GM23338 (cell line): ENCODE measurements at regions not wholly inside any gene's neighbourhood (a gene's known extent, or its start where the extent isn't known, plus 50 kb on each side); places are given as distances from the start of the nearest gene placed in this dataset.

Source experiments
- ATAC-seq: fragments of 200-7000 bp; cut with Tn5 transposase; 3 replicates; pipeline ENCODE4 v1.9.1; 2020
- DNase-seq: peaks from one replicate; pipeline ENCODE4 v3.0.0-alpha.2; 2015; ENCODE audit warnings: low spot score
- H2AFZ ChIP-seq: fragments of 200-600 bp; sonication (generic); 2 replicates; pipeline ENCODE4 v1.8.0; 2016; ENCODE audit warnings: antibody characterized with exemption, mild to moderate bottlenecking, moderate library complexity
- H3F3A ChIP-seq: fragments of 200-600 bp; sonication (generic); replicated peaks from 2 replicates; pipeline ENCODE4 v1.8.0; 2017; ENCODE audit warnings: antibody characterized with exemption, mixed run types, low read depth
- H3K27ac ChIP-seq: fragments of 200-600 bp; sonication (generic); 2 replicates; pipeline ENCODE4 v1.6.1; 2016; ENCODE audit warnings: low read depth
- H3K27me3 ChIP-seq: fragments of 200-600 bp; sonication (generic); 2 replicates; pipeline ENCODE4 v1.8.0; 2016; ENCODE audit warnings: mild to moderate bottlenecking, mixed run types, moderate library complexity; ENCODE audit not compliant: insufficient read depth
- H3K36me3 ChIP-seq: fragments of 200-600 bp; sonication (generic); 2 replicates; pipeline ENCODE4 v1.8.0; 2016; ENCODE audit warnings: mild to moderate bottlenecking; ENCODE audit not compliant: insufficient read depth
- H3K4me1 ChIP-seq: fragments of 200-600 bp; sonication (generic); 2 replicates; pipeline ENCODE4 v1.8.0; 2016; ENCODE audit warnings: mild to moderate bottlenecking, moderate library complexity; ENCODE audit not compliant: insufficient read depth
- H3K4me2 ChIP-seq: fragments of 200-600 bp; sonication (generic); 2 replicates; pipeline ENCODE4 v1.7.1; 2017; ENCODE audit warnings: mixed run types
- H3K4me3 ChIP-seq: fragments of 200-600 bp; sonication (generic); 2 replicates; pipeline ENCODE4 v1.6.1; 2016; ENCODE audit warnings: mixed run types
- H3K79me2 ChIP-seq: fragments of 200-600 bp; sonication (generic); replicated peaks from 2 replicates; pipeline ENCODE4 v1.8.0; 2017; ENCODE audit warnings: mild to moderate bottlenecking; ENCODE audit not compliant: insufficient read depth
- H3K9me2 ChIP-seq: fragments of 200-600 bp; sonication (generic); 2 replicates; pipeline ENCODE4 v1.8.0; 2017; ENCODE audit not compliant: insufficient read depth
- H4K20me1 ChIP-seq: fragments of 200-600 bp; sonication (generic); replicated peaks from 2 replicates; pipeline ENCODE4 v1.8.0; 2017; ENCODE audit warnings: mild to moderate bottlenecking; ENCODE audit not compliant: insufficient read depth
- H3K27ac Mint-ChIP-seq: 2 replicates; pipeline ENCODE4 v1.8.0; 2020; ENCODE audit warnings: inconsistent platforms, mild to moderate bottlenecking, moderate library complexity, mixed read lengths
- H3K27me3 Mint-ChIP-seq: 3 replicates; pipeline ENCODE4 v1.8.0; 2022; ENCODE audit warnings: low read depth, mild to moderate bottlenecking, moderate library complexity, mixed read lengths, inconsistent platforms; ENCODE audit not compliant: insufficient read depth, poor library complexity
- H3K36me3 Mint-ChIP-seq: 3 replicates; pipeline ENCODE4 v1.8.0; 2021; ENCODE audit warnings: low read depth, mild to moderate bottlenecking, inconsistent platforms, moderate library complexity, mixed read lengths
- H3K4me1 Mint-ChIP-seq: 3 replicates; pipeline ENCODE4 v1.8.0; 2020; ENCODE audit warnings: mild to moderate bottlenecking, inconsistent platforms, mixed read lengths
- H3K4me3 Mint-ChIP-seq: 3 replicates; pipeline ENCODE4 v1.8.0; 2021; ENCODE audit warnings: moderate library complexity, mild to moderate bottlenecking, inconsistent platforms, mixed read lengths
- H3K9me3 Mint-ChIP-seq: 3 replicates; pipeline ENCODE4 v1.8.0; 2020; ENCODE audit warnings: moderate library complexity, mild to moderate bottlenecking, inconsistent platforms, mixed read lengths
- EZH2 ChIP-seq: fragments of 200-600 bp; sonication (generic); IDR thresholded peaks from one replicate; pipeline ENCODE4 v1.8.0; 2017; ENCODE audit warnings: antibody characterized with exemption, mild to moderate bottlenecking, low read depth; ENCODE audit not compliant: unreplicated experiment
- EZH2phosphoT487 ChIP-seq: fragments of 200-600 bp; sonication (generic); IDR thresholded peaks from one replicate; pipeline ENCODE4 v1.8.1; 2018; ENCODE audit warnings: antibody characterized with exemption; ENCODE audit not compliant: unreplicated experiment
- JUNB ChIP-seq: IDR thresholded peaks from one replicate; pipeline ENCODE4 v1.6.1; 2016; ENCODE audit warnings: antibody characterized with exemption; ENCODE audit not compliant: unreplicated experiment
- NANOG ChIP-seq: IDR thresholded peaks from 2 replicates; pipeline ENCODE4 v1.6.1; 2016; ENCODE audit warnings: antibody characterized with exemption, borderline replicate concordance
- POLR2AphosphoS5 ChIP-seq: IDR thresholded peaks from 2 replicates; pipeline ENCODE4 v1.6.1; 2016; ENCODE audit warnings: antibody characterized with exemption, low read depth
- STAT1 ChIP-seq: IDR thresholded peaks from one replicate; pipeline ENCODE4 v1.6.1; 2016; ENCODE audit warnings: antibody characterized with exemption; ENCODE audit not compliant: unreplicated experiment
- ZNF114 ChIP-seq: fragments of 250-450 bp; sonication (Bioruptor Pico); IDR thresholded peaks from 2 replicates; pipeline ENCODE4 v1.5.0; 2020; ENCODE audit warnings: mild to moderate bottlenecking, moderate library complexity
- ZNF331 ChIP-seq: fragments of 250-450 bp; sonication (Bioruptor Pico); IDR thresholded peaks from 2 replicates; pipeline ENCODE4 v1.5.0; 2020; ENCODE audit warnings: low read depth, mild to moderate bottlenecking, moderate library complexity
- TF ChIP-seq, protein P1 (sequence below): fragments of 250-450 bp; sonication (Bioruptor Pico); IDR thresholded peaks from 2 replicates; pipeline ENCODE4 v1.5.0; 2020; ENCODE audit warnings: mild to moderate bottlenecking, moderate library complexity
- TF ChIP-seq, protein P2 (sequence below), 2 experiments: fragments of 200-600 bp in 1 of 2; sonication (generic) in 1 of 2; conservative IDR thresholded peaks; 2 replicates each; pipeline versions ENCODE4 v1.5.1 to v1.6.1; 2016 to 2017; ENCODE audit warnings: antibody characterized with exemption in 2 of 2, low read depth in 2 of 2, mild to moderate bottlenecking in 2 of 2, moderate library complexity in 1 of 2

- H3K9me2 ChIP-seq: 0 out of 2 replicates have a peak, but pooled peaks cover 4% of the 10 kb centered on the region
- no peaks in the 10 kb centered on the region for H3K36me3 ChIP-seq
- no peaks in the 10 kb centered on the region for H3K4me1 ChIP-seq
- H3K4me1 Mint-ChIP-seq: no peaks in the 10 kb centered on the region
- H3K4me3 Mint-ChIP-seq: no peak overlapping the region
- no peak overlapping the region for H3K27ac ChIP-seq
- no peak overlapping the region for H3K27ac Mint-ChIP-seq
- no peaks in the 10 kb centered on the region for H3K9me3 Mint-ChIP-seq
- H3K4me2 ChIP-seq: no peak overlapping the region
- H2AFZ ChIP-seq: no peak overlapping the region
- H4K20me1 ChIP-seq: no peaks in the 10 kb centered on the region
- no peaks in the 10 kb centered on the region for H3K36me3 Mint-ChIP-seq
- no peak overlapping the region for H3K4me3 ChIP-seq
- H3K79me2 ChIP-seq: no peaks in the 10 kb centered on the region
- TF ChIP-seq JUNB (no peak), EZH2 (no peak), EZH2phosphoT487 (no peak), NANOG (no peak), POLR2AphosphoS5 (no peak), ZNF114 (CRISPR knock-in tag) (no peak), ZNF331 (no peak), STAT1 (no peak)
- TF ChIP-seq, protein P1, sequence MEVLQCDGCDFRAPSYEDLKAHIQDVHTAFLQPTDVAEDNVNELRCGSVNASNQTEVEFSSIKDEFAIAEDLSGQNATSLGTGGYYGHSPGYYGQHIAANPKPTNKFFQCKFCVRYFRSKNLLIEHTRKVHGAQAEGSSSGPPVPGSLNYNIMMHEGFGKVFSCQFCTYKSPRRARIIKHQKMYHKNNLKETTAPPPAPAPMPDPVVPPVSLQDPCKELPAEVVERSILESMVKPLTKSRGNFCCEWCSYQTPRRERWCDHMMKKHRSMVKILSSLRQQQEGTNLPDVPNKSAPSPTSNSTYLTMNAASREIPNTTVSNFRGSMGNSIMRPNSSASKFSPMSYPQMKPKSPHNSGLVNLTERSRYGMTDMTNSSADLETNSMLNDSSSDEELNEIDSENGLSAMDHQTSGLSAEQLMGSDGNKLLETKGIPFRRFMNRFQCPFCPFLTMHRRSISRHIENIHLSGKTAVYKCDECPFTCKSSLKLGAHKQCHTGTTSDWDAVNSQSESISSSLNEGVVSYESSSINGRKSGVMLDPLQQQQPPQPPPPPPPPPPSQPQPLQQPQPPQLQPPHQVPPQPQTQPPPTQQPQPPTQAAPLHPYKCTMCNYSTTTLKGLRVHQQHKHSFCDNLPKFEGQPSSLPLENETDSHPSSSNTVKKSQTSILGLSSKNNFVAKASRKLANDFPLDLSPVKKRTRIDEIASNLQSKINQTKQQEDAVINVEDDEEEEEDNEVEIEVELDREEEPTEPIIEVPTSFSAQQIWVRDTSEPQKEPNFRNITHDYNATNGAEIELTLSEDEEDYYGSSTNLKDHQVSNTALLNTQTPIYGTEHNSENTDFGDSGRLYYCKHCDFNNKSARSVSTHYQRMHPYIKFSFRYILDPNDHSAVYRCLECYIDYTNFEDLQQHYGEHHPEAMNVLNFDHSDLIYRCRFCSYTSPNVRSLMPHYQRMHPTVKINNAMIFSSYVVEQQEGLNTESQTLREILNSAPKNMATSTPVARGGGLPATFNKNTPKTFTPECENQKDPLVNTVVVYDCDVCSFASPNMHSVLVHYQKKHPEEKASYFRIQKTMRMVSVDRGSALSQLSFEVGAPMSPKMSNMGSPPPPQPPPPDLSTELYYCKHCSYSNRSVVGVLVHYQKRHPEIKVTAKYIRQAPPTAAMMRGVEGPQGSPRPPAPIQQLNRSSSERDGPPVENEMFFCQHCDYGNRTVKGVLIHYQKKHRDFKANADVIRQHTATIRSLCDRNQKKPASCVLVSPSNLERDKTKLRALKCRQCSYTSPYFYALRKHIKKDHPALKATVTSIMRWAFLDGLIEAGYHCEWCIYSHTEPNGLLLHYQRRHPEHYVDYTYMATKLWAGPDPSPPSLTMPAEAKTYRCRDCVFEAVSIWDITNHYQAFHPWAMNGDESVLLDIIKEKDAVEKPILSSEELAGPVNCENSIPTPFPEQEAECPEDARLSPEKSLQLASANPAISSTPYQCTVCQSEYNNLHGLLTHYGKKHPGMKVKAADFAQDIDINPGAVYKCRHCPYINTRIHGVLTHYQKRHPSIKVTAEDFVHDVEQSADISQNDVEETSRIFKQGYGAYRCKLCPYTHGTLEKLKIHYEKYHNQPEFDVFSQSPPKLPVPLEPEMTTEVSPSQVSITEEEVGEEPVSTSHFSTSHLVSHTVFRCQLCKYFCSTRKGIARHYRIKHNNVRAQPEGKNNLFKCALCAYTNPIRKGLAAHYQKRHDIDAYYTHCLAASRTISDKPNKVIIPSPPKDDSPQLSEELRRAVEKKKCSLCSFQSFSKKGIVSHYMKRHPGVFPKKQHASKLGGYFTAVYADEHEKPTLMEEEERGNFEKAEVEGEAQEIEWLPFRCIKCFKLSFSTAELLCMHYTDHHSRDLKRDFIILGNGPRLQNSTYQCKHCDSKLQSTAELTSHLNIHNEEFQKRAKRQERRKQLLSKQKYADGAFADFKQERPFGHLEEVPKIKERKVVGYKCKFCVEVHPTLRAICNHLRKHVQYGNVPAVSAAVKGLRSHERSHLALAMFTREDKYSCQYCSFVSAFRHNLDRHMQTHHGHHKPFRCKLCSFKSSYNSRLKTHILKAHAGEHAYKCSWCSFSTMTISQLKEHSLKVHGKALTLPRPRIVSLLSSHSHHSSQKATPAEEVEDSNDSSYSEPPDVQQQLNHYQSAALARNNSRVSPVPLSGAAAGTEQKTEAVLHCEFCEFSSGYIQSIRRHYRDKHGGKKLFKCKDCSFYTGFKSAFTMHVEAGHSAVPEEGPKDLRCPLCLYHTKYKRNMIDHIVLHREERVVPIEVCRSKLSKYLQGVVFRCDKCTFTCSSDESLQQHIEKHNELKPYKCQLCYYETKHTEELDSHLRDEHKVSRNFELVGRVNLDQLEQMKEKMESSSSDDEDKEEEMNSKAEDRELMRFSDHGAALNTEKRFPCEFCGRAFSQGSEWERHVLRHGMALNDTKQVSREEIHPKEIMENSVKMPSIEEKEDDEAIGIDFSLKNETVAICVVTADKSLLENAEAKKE: no peak
- TF ChIP-seq, protein P2, sequence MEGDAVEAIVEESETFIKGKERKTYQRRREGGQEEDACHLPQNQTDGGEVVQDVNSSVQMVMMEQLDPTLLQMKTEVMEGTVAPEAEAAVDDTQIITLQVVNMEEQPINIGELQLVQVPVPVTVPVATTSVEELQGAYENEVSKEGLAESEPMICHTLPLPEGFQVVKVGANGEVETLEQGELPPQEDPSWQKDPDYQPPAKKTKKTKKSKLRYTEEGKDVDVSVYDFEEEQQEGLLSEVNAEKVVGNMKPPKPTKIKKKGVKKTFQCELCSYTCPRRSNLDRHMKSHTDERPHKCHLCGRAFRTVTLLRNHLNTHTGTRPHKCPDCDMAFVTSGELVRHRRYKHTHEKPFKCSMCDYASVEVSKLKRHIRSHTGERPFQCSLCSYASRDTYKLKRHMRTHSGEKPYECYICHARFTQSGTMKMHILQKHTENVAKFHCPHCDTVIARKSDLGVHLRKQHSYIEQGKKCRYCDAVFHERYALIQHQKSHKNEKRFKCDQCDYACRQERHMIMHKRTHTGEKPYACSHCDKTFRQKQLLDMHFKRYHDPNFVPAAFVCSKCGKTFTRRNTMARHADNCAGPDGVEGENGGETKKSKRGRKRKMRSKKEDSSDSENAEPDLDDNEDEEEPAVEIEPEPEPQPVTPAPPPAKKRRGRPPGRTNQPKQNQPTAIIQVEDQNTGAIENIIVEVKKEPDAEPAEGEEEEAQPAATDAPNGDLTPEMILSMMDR (conservative IDR thresholded peaks at IDR 0.05; ENCODE audit: low read depth in 2 of 2): no peak
- DNase-seq (no peak), ATAC-seq (no peak)
- no peaks in the 10 kb centered on the region for H3K27me3 Mint-ChIP-seq
- H3F3A ChIP-seq: no peaks in the 10 kb centered on the region
- H3K27me3 ChIP-seq: no peaks in the 10 kb centered on the region
Observed at GRCh38 chr6:25171301-25171700, 107.9 kb upstream of the CARMIL1 start.
